Keratinocyte (primary cell): ENCODE measurements at regions not wholly inside any gene's neighbourhood (a gene's known extent, or its start where the extent isn't known, plus 50 kb on each side); places are given as distances from the start of the nearest gene placed in this dataset.

Experiments
- DNase-seq: peaks from one replicate; pipeline ENCODE4 v3.0.0-alpha.2; 2011; ENCODE audit warnings: low read depth, missing footprints, low spot score
- FAIRE-seq: peaks from 2 replicates; lab custom pipeline; 2011; peaks lifted over from hg19 to GRCh38; lab: Jason Lieb, UNC
- H2AFZ ChIP-seq: 2 replicates; pipeline ENCODE4 v1.6.0; 2012; ENCODE audit warnings: low read length, control low read depth, inconsistent platforms; ENCODE audit not compliant: control insufficient read depth
- H3K27ac ChIP-seq: 2 replicates; pipeline ENCODE4 v1.5.1; 2011; ENCODE audit warnings: low read length; ENCODE audit not compliant: control insufficient read depth, insufficient read depth
- H3K27me3 ChIP-seq: 3 replicates; pipeline ENCODE4 v1.6.0; 2011; ENCODE audit warnings: low read length; ENCODE audit not compliant: control insufficient read depth, insufficient read depth; ENCODE audit errors: extremely low read depth
- H3K36me3 ChIP-seq, 2 experiments: 2 replicates in 1 of 2; 3 replicates in 1 of 2; pipeline ENCODE4 v1.5.1; 2011; ENCODE audit warnings: low read length in 2 of 2, mild to moderate bottlenecking in 1 of 2; ENCODE audit not compliant: control insufficient read depth in 2 of 2, insufficient read depth in 2 of 2; ENCODE audit errors: extremely low read depth in 1 of 2
- H3K4me1 ChIP-seq: 3 replicates; pipeline ENCODE4 v1.5.1; 2011; ENCODE audit warnings: low read length; ENCODE audit not compliant: control insufficient read depth, insufficient read depth; ENCODE audit errors: extremely low read depth
- H3K4me2 ChIP-seq: 3 replicates; pipeline ENCODE4 v1.6.0; 2011; ENCODE audit warnings: low read depth, low read length; ENCODE audit not compliant: control insufficient read depth, insufficient read depth; ENCODE audit errors: extremely low read depth
- H3K4me3 ChIP-seq, 3 experiments: fragments of 200-600 bp in 1 of 3; sonication (generic) in 1 of 3; 2 replicates in 2 of 3; 3 replicates in 1 of 3; pipeline ENCODE4 v1.5.1; 2011 to 2016; ENCODE audit warnings: low read length in 3 of 3, mild to moderate bottlenecking in 3 of 3, control low read depth in 2 of 3, inconsistent platforms in 1 of 3, low read depth in 1 of 3, mixed read lengths in 1 of 3, mixed run types in 1 of 3, moderate library complexity in 1 of 3; ENCODE audit not compliant: control insufficient read depth in 2 of 3, insufficient read depth in 2 of 3; ENCODE audit errors: extremely low read depth in 1 of 3
- H3K79me2 ChIP-seq: 2 replicates; pipeline ENCODE4 v1.6.0; 2012; ENCODE audit warnings: low read length; ENCODE audit not compliant: control insufficient read depth, insufficient read depth
- H3K9ac ChIP-seq: 3 replicates; pipeline ENCODE4 v1.6.0; 2011; ENCODE audit warnings: low read length; ENCODE audit not compliant: control insufficient read depth, insufficient read depth; ENCODE audit errors: extremely low read depth
- H3K9me1 ChIP-seq: 3 replicates; pipeline ENCODE4 v1.6.0; 2011; ENCODE audit warnings: low read length; ENCODE audit not compliant: control insufficient read depth, insufficient read depth; ENCODE audit errors: extremely low read depth
- H3K9me3 ChIP-seq: 2 replicates; pipeline ENCODE4 v1.5.1; 2012; ENCODE audit warnings: low read depth, low read length; ENCODE audit not compliant: control insufficient read depth
- H4K20me1 ChIP-seq: 3 replicates; pipeline ENCODE4 v1.6.0; 2011; ENCODE audit warnings: low read length; ENCODE audit not compliant: control insufficient read depth, insufficient read depth; ENCODE audit errors: extremely low read depth
- CTCF ChIP-seq, 3 experiments: IDR thresholded peaks in 1 of 3; conservative IDR thresholded peaks in 1 of 3; optimal IDR thresholded peaks in 1 of 3; 2 replicates in 2 of 3; 3 replicates in 1 of 3; pipeline versions ENCODE3 to v1.5.1; 2011; ENCODE audit warnings: low read length in 3 of 3, mild to moderate bottlenecking in 3 of 3, moderate library complexity in 2 of 3, control low read depth in 1 of 3, inconsistent platforms in 1 of 3; ENCODE audit not compliant: insufficient read depth in 2 of 3; ENCODE audit errors: extremely low read depth in 1 of 3
- EZH2 ChIP-seq: IDR thresholded peaks from one replicate; pipeline ENCODE4 v1.6.1; 2012; ENCODE audit warnings: inconsistent platforms, mild to moderate bottlenecking, low read length, moderate library complexity
- dilution Hi-C: fragments of 300-500 bp; cut with MboI; formaldehyde crosslinking; loops from one replicate; pipeline ENCODE4 v1.7.0; 2020; ENCODE audit warnings: low sequenced_read_pairs; ENCODE audit not compliant: extremely low pct_ligation_motif_present

GRCh38 chr1:238226810-238227209 is 336.1 kb upstream of the ZP4 start:
- no peak for TF ChIP-seq CTCF (optimal IDR thresholded peaks at IDR 0.05 in 1 of 3, IDR thresholded peaks at IDR 0.05 in 1 of 3, conservative IDR thresholded peaks at IDR 0.05 in 1 of 3; ENCODE audit: extremely low read depth in 1 of 3, insufficient read depth in 2 of 3, low read length in 3 of 3)
- TF ChIP-seq EZH2: no peak
- Histone ChIP-seq H4K20me1 (no peaks in the 10 kb centered on the region), H3K4me1 (no peaks in the 10 kb centered on the region), H3K79me2 (no peaks in the 10 kb centered on the region), H2AFZ (no peak overlapping the region), H3K9me1 (no peaks in the 10 kb centered on the region), H3K27me3 (no peaks in the 10 kb centered on the region), H3K4me2 (no peak overlapping the region), H3K9ac (no peak overlapping the region), H3K9me3 (no peaks in the 10 kb centered on the region), H3K4me3 (no peak overlapping the region), H3K27ac (no peak overlapping the region), H3K36me3 (no peaks in the 10 kb centered on the region)
- DNase-seq (no peak), FAIRE-seq (no peak)
- dilution Hi-C loops: no loop called here

GRCh38 chr1:238223076-238223640 is 332.4 kb upstream of the ZP4 start:
- H3K4me2 ChIP-seq: no peak overlapping the region
- no peak overlapping the region for H3K27ac ChIP-seq
- no peak for TF ChIP-seq EZH2
- TF ChIP-seq CTCF (optimal IDR thresholded peaks at IDR 0.05 in 1 of 3, IDR thresholded peaks at IDR 0.05 in 1 of 3, conservative IDR thresholded peaks at IDR 0.05 in 1 of 3; ENCODE audit: extremely low read depth in 1 of 3, insufficient read depth in 2 of 3, low read length in 3 of 3): no peak
- H3K9me1 ChIP-seq: no peaks in the 10 kb centered on the region
- no peak for FAIRE-seq
- dilution Hi-C loops: no loop called here
- no peaks in the 10 kb centered on the region for H3K27me3 ChIP-seq
- no peak overlapping the region for H3K9ac ChIP-seq
- no peak overlapping the region for H2AFZ ChIP-seq
- H4K20me1 ChIP-seq: no peaks in the 10 kb centered on the region
- no peaks in the 10 kb centered on the region for H3K36me3 ChIP-seq
- H3K79me2 ChIP-seq: no peaks in the 10 kb centered on the region
- H3K4me1 ChIP-seq: no peaks in the 10 kb centered on the region
- no peak overlapping the region for H3K4me3 ChIP-seq
- H3K9me3 ChIP-seq: no peaks in the 10 kb centered on the region
- no peak for DNase-seq
